Endometrium (tissue), 2 donors: ENCODE measurements at regions not wholly inside any gene's neighbourhood (a gene's known extent, or its start where the extent isn't known, plus 50 kb on each side); places are given as distances from the start of the nearest gene placed in this dataset.

Experiments used
- FAIRE-seq: peaks from 2 replicates; lab custom pipeline; 2012; peaks lifted over from hg19 to GRCh38; lab: Jason Lieb, UNC
- donor health status: control.
- donor health status: control.

GRCh38 chr16:59328961-59329360 lies 594.8 kb upstream of the GOT2 start:
- FAIRE-seq, result no peak

DNA sequence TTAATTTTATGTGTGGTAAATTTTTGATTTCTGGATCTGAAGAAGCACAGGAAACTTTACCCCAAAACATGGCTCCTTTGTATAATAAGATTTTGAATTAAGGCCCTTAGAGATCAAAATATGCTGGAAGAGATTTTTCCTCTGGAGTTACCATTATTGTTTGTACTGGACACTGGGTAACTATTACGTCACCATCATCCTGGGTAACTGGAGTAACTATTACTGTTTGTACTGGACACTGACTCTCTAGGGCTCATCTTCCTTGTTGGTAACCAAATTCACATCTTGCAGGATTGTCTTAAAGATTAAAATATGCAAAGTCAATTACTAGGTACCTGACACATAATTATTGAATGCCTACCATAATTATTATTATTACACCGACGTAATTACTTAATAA lies 593.8 kb upstream of the GOT2 start:
- no peak for FAIRE-seq

DNA sequence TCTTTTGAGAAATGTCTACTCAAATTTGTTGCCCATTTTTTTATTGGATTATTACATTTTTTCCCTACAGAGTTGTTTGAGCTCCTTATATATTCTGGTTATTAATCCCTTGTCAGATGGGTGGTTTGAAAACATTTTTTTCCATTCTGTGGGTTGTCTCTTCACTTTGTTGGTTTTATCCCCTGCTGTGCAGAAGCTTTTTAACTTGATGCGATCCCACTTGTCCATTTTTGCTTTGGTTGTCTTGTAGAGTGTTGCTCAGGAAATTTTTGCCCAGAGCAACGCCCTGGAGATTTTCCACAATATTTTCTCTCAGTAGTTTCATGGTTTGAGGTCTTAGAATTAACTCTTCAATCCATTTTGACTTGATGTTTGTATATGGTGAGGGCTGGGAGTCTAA lies 592.8 kb upstream of the GOT2 start:
- no peak for FAIRE-seq

- FAIRE-seq, result no peak
These were observed 590.3 kb upstream of the GOT2 start for GRCh38 chr16:59324462-59324861.

GRCh38 chr16:59320657-59321056 lies 586.5 kb upstream of the GOT2 start:
- FAIRE-seq, result no peak

- FAIRE-seq, result no peak
These were observed 585.8 kb upstream of the GOT2 start for GRCh38 chr16:59319871-59320270.

DNA sequence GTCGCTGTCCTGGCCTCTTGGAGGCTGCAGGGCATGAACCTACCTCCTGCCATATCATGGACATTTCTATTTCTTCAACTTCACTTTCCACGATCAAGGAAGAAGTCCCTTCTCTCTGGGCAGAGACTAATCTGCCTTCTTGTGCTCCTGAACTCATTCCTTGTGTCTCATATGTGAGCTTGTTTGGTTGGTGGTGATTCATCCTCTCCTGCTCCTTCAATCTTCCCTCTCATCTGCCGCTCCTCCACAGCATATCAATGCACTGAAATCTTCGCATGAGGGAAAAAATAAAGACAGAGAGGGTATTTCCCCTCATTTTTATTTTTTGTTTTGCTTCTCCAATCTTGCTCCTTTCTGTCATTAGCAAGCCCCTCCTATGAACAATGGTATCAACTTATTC lies 571.7 kb upstream of the GOT2 start:
- no peak for FAIRE-seq

DNA sequence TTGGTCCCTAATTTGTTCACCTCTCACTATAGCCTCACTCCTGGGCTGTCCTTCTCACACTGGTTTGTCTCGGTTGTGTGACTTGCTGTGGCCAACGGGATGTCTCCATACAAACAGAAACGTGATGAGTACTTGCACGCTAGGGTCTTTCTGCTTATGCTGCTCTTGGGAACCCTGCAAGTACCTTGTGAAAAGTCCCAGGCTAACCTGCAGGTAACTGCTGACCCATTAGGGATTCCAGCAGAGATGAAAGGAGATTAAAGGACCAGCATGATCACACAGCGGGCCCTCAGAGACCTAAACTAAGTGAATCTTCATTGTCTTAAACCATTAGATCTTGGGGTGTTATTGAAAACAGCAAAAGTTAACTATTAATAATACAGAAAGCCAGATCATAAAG lies 562.8 kb upstream of the GOT2 start:
- FAIRE-seq, result no peak

GRCh38 chr16:59295993-59296736 lies 562.0 kb upstream of the GOT2 start:
- no peak for FAIRE-seq

- FAIRE-seq, result no peak
These were observed 561.4 kb upstream of the GOT2 start for GRCh38 chr16:59295474-59295873.

DNA sequence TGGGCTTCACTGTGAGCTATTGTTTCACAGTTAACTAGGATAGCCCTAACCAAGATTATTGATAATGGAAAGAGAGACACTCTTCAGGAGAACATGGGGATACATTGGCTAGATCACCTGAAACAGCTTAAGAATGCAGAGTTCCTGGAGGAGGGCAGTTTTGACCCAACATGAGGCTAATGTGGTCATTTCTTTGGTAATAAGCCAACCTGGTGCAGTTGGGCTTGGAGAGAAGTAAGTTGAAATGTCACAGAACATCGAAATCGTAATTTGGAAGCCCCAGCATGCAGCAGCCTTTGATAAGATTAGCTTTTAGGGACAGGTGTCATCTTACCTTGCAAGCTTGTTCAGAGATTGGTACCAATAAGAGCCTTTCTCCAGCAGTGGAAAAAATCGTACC lies 556.6 kb upstream of the GOT2 start:
- FAIRE-seq, result no peak

- FAIRE-seq, result no peak
These were observed 555.0 kb upstream of the GOT2 start for GRCh38 chr16:59289151-59289550.

GRCh38 chr16:59274141-59274540 lies 540.0 kb upstream of the GOT2 start:
- no peak for FAIRE-seq

- FAIRE-seq, result no peak
These were observed 529.8 kb upstream of the GOT2 start for GRCh38 chr16:59263955-59264354.

GRCh38 chr16:59260892-59261291 lies 526.8 kb upstream of the GOT2 start:
- no peak for FAIRE-seq

DNA sequence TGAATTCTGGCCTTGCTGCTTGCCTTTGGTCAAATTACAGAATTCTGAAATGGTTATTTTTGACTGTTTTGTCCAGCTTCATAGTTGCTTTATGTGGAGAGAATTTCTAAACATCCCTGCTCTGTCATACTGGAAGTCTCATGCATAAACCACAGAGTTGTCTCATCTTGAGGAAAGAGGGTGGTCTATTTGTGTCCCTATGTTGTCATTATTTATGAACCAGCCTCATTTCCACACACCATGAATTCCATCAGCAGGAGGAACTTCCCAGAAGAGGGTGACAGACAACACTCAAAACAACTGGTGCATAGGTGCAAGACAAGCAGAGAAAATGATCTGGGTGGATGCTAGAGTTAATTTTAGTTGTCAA lies 525.8 kb upstream of the GOT2 start:
- no peak for FAIRE-seq

DNA sequence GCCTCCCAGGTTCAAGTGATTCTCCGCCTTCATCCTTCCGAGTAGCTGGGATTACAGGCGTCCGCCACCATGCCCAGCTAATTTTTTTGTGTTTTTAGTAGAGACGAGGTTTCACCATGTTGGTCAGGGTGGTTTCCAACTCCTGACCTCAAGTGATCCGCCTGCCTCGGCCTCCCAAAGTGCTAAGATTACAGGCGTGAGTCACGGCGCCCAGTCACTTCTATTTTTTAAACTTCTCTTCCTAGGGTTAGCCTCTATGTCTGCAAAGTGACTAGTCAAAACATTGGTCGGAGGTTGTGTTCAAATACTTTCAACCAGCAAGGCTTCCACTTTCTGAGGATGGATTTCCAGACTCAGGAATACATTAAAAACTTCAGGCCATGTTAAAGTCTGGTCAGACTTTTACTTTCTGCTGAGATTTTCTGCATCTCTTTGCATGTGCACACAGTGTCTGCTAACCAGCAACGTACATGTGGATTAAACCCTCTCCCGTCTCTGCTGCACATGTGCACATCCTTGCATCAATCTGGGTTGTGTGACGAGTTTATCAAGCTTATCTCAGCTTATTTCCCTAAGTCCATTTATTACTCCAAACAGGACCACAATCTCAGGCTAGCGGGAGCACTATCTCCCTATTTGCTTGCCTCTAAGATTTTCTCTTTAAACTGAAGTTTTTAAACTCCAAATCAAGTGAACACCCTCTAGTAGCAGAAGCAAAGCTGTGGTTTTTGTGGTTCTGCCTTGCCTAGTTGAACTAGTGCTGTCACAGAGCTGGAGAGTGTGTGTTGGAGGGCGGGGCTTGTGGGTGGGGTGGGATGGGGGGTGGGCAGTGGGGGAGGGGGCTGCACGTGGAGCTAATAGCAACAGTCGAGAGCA lies 525.2 kb upstream of the GOT2 start:
- FAIRE-seq, result no peak

DNA sequence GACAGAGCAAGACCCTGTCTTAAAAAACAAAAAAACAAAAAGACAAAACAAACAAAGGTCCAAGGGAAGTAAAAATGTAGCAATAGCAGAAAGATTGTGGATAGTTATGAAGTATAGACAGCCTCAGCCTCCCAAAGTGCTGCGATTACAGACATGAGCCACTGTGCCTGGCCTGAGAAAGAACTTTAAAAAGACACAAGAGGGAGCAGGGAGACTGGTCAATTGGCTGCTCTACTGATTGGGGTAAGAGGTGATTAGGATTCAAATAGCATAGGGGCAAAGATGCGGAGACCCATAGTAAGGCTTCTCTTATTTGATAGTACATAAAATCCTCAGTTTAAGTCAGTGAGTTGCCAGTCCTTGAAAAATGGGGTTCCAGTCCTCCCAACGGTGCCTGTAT lies 518.2 kb upstream of the GOT2 start:
- no peak for FAIRE-seq

GRCh38 chr16:59249011-59249410 lies 514.9 kb upstream of the GOT2 start:
- FAIRE-seq, result no peak

DNA sequence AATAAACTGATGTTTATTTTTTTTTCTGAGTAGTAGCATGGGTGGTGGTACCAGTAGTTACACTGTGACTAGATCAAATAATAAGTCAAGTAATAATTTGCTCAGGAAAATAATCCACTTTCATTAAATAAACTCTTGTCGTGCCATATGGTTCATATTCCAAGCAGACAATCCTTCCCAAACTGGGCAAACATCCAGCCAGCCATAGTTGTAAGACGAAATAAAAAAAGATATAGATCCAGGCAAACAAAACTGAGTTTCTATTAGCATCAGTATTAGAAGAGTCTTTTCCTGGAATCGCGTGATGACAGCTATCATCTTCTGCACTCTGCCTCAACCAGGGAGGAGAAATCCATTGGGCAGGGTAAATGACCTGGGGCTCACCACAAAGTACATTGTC lies 508.4 kb upstream of the GOT2 start:
- no peak for FAIRE-seq

- no peak for FAIRE-seq
These were observed 504.1 kb upstream of the GOT2 start for GRCh38 chr16:59238246-59238645.

DNA sequence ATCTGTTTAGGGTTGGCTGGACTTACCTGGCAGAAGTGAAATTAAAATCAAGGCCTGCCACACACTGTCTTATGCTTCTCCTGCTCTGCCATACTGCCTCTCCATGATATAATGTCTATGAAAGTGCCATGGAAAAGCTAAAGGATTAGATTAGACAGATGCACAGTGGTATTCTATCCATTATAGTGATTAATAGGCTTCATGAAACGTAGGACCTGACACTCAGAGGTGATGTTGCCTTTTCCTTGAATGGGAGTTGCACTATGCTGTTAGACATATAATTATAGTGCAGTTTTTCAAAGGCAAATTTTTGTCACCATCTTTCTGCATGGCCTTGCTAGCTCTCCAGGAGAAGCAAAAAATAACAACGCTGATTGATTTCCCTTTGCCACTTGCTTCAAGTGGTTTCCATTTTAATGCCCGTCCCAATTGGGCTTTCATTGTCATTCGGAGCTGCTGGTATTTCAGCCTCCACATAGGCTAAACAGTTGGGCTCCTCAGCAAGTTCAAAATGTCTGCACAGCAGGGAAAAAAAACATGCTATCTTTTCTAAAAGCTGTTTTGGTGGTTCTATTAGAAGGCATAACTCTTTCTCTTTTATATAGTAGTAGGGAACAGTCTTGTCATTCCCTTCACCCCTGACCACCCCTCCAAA lies 502.8 kb upstream of the GOT2 start:
- no peak for FAIRE-seq

- no peak for FAIRE-seq
These were observed 490.3 kb upstream of the GOT2 start for GRCh38 chr16:59224401-59224800.
